ENCODE measurements at regions not wholly inside any gene's neighbourhood (a gene's known extent, or its start where the extent isn't known, plus 50 kb on each side); places are given as distances from the start of the nearest gene placed in this dataset.
A peak's percentile ranks its signal among the peaks of the same experiment; 100 is the strongest.

DNA sequence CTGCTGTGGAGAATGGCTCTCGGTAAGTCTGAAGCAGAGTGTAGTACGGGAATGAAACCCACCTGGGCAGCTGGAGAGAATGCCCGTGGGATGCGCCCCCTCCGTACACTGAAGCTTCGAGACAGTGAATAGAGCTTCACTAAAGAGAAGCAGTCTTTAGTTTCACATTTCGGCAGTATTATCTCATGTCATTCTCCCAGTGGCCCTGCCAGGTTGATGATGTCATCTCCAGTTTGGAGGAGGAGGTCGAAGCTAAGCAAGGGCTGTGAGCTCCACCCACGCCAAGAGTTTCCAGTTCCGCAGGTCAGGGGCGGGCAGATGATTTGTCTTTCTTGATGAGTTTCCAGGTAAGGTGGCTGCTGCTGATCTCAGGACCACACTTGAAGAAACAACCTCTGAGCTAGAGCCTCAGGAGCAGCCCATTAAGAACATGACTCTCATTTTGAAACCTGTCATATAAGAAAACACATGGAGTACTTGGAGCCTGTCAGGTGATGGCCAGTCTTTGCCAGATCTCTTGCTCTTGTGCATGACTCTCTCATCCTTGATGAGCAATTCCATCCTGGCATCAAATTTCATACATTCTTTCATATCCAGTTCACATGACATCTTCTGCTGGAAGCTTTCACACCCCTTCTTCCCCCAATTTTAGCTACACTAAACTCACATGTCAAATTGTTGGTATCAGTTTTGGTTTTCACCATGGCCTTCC, 475.0 kb downstream of the RNF144A start:
- no peak for FAIRE-seq

- FAIRE-seq = no peak
These were observed 477.0 kb downstream of the RNF144A start for GRCh38 chr2:7394195-7394594.

- FAIRE-seq = no peak
These were observed 483.4 kb downstream of the RNF144A start for GRCh38 chr2:7400628-7401027.

DNA sequence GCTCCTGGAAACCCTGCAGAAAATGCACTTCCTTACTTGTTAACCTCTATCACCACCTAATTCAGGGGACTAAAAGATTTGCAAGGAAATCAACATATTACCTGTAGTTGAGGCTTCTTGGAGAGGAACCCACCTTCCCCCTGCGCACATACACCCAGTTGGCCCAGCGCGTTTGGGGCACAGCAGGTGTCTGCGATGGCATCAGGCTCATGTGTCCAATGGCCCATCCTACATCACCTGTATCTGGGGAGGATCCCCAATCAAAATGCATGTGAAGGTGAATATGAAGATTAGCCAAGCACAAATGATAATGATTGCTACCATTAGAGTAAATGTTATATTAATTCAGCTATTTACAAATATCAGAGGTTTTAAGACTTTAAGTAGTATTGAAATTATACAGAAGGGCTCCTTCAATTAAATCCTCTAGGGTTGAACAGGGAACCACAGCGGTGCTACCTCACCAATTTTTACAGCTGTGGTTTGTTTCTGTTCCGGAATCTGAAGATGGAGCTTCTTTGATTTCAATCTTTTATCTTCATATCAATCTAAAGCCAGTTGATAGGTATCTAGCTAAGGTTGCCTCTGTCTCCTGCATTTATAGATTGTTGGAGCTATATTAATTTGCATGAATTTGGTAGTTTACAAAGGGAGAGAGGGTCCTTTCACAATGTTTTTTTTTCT, 486.0 kb downstream of the RNF144A start:
- FAIRE-seq = no peak

GRCh38 chr2:7405861-7406715, 488.9 kb downstream of the RNF144A start:
- FAIRE-seq = no peak

DNA sequence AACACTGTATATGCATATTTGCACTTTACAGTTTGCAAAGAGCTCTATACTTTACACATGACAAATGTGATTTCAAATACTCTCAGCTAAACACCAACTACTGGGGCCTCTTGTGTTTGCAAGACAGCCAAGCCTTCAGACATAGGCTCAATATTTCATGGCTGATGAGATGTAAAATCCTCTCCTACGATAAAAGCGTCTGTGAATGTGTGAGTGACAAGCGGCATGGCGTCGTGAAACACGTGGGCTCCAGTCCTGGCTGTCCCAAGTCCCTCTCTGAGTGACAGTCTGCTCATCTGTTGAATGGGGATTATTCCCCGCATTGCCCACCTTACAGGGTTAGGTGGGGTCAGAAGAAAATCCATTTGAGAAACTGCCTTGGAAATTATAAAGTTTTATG, 489.8 kb downstream of the RNF144A start:
- no peak for FAIRE-seq

DNA sequence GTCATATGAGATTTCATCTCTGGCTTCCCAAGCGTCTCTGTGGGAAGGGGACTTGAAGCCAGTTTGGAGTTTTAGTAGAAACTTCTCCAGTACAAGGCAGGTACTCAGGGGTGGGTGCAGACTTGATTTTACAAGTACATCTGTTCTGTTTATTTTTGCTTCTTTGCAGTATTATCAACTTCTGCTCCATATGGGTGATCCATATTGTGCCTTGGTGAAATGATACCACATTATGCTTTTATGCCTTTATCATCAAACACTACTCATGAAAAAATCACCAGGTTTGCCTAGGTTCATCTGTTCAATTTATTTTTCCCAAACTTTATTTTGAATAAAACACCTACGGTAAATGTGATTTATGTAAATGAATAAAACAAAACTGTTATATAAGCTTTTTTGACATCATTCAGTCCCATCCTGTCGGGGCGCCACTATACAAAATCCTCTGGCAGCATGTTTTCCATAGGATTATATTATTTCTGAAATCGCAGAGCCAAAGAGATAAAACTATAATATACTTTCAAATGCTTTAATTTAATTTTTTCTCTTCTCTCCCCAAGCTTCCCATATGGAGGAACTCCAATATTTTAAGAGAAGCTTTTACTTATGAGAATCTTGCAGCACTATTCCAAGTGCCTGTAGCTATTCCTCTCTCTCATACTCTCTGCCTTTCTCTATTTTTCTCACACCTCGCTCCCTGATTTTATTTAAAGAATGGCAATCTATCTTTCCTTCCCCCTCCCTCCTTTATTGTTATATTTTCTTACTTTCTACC, 490.9 kb downstream of the RNF144A start:
- FAIRE-seq = no peak

GRCh38 chr2:7411691-7412090, 494.5 kb downstream of the RNF144A start:
- no peak for FAIRE-seq

- FAIRE-seq = no peak
These were observed 500.9 kb downstream of the RNF144A start for GRCh38 chr2:7417845-7418742.

- no peak for FAIRE-seq
These were observed 502.0 kb downstream of the RNF144A start for GRCh38 chr2:7419186-7419585.

GRCh38 chr2:7419814-7420311, 502.7 kb downstream of the RNF144A start:
- peak; percentile 45 for FAIRE-seq

DNA sequence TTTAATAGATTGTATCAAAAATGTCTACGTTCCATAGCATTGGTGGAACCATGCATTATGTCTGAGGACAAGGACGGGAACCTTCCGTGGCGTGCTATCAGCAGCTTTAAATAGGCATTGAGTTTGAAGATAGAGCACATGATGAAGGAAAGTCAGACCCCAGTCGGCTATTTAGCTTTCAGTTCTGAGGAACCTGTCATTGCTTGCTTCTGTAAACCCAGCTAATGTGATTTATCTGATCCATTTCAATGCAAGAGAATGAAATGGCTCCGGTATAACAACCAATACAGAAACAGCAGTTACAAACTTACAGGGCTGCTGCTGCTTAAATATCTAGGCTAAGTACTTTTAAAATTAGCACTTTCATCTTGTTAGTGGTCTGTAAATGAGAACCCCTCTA, 503.3 kb downstream of the RNF144A start:
- no peak for FAIRE-seq

DNA sequence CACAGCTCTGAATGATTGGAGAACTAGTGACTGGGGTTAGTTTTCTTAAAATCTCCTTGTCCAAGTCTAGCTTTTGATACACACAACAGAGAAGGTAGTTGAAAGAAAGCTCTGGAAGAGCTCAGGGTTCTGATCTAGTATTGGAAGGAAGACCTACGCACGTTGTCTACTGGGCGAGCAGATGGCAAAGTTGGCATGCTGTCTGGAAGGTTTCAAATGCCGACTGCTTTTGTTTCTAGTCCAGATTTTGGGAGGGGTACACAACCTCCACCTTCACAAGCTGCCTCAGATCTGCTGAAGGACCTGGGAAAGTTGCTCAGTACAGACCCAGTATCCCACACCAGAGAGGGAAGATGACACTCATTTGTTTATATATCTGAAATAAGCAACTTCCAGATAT, 507.3 kb downstream of the RNF144A start:
- no peak for FAIRE-seq

GRCh38 chr2:7427293-7428060, 510.3 kb downstream of the RNF144A start:
- peak; percentile 93 for FAIRE-seq

- no peak for FAIRE-seq
These were observed 511.4 kb downstream of the RNF144A start for GRCh38 chr2:7428454-7429204.

DNA sequence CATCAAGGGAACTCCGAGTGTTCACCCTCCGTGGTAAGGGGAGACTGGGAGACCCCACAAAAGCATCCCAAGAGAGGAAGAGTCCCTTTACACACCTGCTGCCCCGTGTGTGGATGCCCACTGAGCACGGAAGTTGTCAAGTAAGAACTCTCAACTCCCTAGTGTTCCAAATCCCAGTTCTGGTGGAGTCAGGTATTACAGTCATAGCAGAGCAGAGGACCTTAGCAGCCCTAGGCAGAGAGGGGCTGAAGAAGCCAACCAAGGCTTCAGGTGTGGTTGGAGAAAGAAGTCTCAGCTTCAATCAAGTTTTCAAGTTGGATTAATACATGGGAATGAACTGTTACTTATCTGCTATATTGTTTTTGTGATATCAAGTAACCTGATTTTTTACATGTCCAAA, 512.5 kb downstream of the RNF144A start:
- no peak for FAIRE-seq

- FAIRE-seq = no peak
These were observed 513.2 kb downstream of the RNF144A start for GRCh38 chr2:7430421-7430868.

DNA sequence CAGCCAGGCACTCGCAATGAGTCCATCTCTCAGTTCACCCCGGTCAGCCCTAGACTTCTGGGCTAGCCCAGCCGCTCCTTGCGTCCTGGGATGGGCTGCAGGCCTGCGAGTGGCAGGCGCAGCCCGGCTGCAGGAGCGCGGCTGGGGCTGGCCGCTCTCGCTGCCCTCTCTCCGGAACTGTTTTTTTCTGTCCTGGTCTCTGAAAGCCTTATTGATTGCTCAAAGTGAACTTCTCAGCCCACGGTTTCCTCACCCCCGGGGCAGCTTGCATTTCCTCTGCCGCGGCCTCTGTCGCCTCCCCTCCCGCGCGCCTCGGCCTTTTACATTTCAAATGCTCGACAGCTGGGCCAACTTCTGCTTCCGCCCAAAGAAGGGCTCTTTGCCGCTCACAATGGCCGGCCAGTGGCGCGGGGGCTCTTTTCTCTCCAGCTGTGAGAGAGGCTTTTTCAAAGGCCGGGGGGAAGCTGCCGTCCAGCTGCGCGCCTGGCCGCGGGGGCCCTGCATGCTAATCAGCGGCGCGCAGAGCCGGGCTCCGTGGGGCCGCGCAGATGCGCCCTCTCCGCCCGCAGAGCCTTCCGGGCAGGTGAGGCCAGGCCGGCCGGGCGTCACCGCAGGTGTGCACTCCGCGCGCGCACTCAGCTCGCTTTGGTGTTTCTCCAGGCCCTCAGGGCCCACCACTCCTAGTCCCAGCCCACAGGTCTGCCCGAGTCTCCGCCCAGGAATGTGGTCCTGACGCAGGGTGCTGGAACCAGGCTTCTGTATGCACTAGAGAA, 513.8 kb downstream of the RNF144A start:
- FAIRE-seq = no peak

- FAIRE-seq = no peak
These were observed 515.2 kb downstream of the RNF144A start for GRCh38 chr2:7432436-7432835.
